GM18867 (cell line): ENCODE measurements at regions not wholly inside any gene's neighbourhood (a gene's known extent, or its start where the extent isn't known, plus 50 kb on each side); places are given as distances from the start of the nearest gene placed in this dataset.
"Not testable (repeated sequence)": the region's sequence is repeated elsewhere in the genome, so short reads cannot be mapped to it uniquely, and the experiment has no call there.

ENCODE experiments used
- ATAC-seq: cut with Tn5 transposase; IDR thresholded peaks from one replicate; pipeline ENCODE4 v1.9.1; 2021; ENCODE audit warnings: mild to moderate bottlenecking, moderate library complexity; ENCODE audit not compliant: unreplicated experiment

GRCh38 chr2:234805836-234806235 is 146.0 kb upstream of the SH3BP4 start:
- no peak for ATAC-seq

GRCh38 chr2:234804704-234805103 is 147.1 kb upstream of the SH3BP4 start:
- no peak for ATAC-seq

DNA sequence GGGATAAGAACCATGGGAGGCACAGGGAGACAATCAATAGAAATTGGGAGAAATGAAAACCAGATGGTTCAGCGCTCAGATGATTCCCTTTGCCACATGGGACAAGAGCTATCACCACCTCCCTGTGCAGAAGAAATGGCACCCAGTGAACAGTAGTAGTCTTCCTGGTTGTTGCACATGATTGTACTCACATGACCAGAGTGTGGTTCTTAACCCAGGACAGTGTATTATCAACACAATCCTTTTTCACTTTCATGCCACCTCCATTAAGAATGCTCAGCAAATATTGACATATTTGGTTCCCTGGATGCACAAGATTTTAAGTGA is 149.0 kb upstream of the SH3BP4 start:
- ATAC-seq, result no peak

GRCh38 chr2:234802071-234802844 is 149.6 kb upstream of the SH3BP4 start:
- no peak for ATAC-seq

DNA sequence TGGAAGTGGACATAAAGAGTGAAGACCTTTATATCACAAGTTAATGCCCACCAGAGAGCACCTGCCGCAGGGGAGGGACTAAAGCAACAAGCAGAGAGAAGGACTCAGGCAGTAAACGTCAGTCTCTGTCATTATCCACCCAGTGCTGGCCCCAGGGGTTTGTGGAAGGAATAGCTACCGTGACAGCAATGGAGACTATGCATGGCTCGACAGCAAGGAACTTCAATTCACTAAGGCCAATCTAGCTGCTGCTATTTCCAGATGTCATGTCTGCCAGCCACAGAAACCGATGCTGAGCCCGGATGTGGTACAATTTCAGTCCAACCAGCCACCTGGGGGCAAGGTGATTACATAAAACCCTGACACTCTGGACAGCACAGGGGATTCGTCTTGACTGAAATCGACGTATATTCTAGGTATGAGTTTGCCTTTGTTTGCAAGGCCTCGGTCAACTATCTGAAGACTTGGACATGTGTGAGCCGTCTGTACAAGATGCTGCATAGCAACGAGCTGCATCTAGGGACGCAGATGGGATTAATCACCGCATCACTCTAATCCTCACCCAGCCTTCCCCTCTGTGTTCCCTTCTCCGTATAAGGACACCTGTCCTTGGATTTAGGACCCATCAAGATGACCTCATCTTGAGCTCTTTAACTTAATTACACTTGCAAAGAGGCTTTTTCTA is 154.1 kb upstream of the SH3BP4 start:
- no peak for ATAC-seq

DNA sequence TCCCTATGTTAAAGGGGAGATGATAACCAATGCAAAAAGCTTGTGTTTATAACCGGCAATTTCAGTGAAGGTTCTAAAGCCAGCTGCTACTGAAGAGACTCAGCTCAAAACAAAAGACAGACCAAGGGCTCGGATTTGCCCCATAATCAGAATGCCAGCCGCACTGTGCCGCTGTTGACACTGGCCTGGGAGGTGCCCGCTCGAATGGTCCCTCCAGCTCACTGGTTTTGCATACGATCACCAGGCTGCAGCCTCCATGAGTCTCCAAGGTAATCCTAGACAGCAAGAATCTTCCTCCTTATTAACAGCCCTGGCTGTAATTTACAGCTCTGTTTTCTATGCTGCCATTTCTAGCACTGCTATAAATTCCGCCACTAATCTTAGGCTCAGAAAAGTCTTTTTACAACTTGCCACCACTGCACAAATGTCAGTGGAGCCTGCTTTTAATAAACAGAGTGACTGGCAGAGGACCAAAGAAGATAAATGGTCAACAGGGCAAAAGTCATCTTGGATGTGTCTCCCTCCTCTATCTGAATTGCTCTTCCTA is 155.7 kb upstream of the SH3BP4 start:
- ATAC-seq, result no peak

DNA sequence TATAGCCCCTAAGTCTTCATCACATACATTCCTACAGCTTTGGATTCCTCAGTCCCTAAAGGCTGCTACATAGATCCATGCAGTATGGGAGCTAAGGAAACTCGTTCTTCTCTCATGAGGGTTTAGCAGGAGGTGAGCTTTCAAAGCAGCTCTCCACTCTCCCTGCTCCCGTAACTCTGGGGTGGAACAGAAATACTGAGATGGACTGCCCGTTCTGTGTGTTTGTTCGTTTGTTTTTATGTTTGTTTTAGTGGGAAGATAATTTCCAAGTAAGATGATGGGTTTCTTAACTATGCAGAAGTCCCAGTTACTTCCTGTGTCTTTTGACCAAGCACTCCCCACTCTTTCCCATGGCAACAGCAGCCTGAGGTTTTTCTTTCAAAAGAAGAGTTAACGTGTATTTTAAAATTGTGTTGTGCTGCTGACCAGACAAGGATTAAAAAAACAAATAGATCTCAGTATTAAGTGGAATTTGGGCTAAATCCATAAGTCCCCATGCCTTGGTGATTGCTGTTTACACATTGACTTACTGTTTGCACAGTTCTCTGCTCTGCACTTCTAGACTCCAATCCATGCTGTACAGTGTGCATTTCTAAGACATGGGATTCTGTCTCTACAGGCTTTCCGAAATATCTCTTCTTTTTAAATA is 156.4 kb upstream of the SH3BP4 start:
- ATAC-seq, result no peak

GRCh38 chr2:234794866-234795265 is 157.0 kb upstream of the SH3BP4 start:
- no peak for ATAC-seq

- ATAC-seq, result no peak
Observed at GRCh38 chr2:234793212-234793785, 158.5 kb upstream of the SH3BP4 start.

- no peak for ATAC-seq
Observed at GRCh38 chr2:234792621-234793022, 159.2 kb upstream of the SH3BP4 start.

DNA sequence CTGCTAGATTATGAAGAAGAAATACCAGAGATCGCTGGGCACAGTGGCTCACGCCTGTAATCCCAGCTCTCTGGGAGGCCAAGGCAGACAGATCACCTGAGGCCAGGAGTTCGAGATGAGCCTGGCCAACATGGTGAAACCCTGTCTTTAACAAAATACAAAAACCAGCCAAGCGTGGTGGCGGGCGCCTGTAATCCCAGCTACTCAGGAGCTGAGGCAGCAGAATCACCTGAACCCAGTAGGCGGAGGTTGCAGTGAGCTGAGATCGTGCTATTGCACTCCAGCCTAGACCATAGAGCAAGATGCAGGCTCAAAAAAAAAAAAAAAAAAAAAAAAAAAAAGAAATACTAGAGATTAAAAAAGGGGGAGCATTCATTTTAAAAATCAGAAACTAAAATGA is 159.7 kb upstream of the SH3BP4 start:
- ATAC-seq, result not testable (repeated sequence)

GRCh38 chr2:234790380-234790779 is 161.4 kb upstream of the SH3BP4 start:
- no peak for ATAC-seq

DNA sequence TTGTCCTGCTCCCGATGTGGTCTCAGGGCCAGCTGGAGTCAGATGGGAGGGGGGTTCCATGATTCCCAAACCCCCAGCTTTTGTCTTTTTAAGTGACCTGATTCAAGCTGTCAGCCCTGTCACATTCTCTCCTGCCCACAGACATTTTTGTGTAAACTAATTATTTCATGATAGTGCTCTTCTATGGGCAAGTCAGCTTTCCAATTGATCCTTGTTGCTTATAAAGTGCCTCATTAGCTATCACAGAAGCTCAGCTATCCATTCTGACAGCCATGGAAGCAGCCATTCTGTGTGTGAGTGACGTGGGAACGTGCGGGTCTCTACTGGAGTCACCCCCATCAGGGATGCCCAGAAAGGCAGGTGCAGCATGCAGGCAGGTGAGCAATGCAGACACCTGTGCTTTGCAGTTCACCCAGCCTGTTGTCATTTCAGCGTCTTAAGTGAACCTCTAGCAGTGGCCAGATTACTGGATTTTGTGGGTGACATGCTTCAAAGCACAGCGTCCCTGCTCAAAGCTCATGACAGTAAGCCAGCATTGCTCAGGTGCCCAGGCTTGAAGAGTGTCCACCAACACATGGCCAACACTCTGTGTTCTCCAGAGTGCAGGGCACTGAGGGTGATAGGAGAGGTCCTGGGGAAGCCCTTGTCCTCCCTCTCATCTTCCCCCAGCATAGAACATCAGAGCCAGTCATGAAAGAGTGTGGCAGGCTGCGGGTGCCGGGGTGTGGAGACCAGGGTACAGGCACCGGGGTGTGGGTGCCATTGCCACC is 162.1 kb upstream of the SH3BP4 start:
- ATAC-seq, result no peak

- no peak for ATAC-seq
Observed at GRCh38 chr2:234788841-234789240, 163.0 kb upstream of the SH3BP4 start.

DNA sequence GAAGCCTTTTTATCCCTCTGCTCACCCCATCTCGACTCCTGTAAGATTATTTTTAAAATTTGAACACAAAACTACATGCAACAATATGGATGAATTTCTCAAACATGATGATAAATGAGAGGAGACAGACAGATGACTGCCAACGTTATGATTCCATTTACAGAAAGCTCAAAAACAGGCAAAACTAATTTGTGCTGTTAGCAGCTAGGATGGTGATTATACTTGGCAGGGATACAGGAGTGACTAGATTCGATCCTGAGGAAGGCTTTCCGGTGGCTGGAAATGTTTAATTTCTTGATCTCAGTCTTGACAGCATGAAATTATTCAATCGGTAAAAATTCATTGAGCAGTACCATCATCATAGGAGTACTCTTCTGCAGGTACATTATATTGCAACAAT is 163.4 kb upstream of the SH3BP4 start:
- no peak for ATAC-seq

- ATAC-seq, result no peak
Observed at GRCh38 chr2:234787114-234787513, 164.7 kb upstream of the SH3BP4 start.

DNA sequence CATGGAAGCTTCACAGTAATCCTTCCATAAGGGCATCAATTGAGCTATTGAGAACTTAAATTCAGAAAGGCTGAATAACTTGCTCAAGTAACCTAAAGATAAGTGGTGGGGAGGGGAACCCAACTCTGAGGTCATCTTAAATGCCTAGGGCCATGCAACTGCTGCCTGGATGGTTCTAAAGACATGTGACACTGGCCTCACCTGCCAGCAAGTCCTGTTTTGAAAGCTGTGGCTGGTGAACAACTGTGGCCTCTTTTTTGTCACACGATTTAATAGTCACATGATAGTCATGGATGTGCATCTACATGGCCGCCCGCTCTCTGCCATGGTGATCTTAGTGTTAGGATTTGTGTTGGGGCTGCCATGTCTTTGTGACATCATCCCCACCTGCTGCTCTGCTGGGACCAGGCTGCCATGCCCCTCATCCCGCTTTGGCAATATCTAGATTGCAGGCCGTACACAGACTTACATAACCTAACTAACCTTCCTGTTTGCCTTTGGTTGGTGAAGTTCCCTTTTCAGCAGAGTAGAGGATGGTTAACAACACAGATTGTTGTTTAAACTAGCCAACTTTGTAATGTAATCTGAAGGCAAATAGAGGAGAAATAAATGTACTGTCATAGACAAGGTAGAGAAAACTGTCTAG is 177.9 kb upstream of the SH3BP4 start:
- ATAC-seq, result no peak

- no peak for ATAC-seq
Observed at GRCh38 chr2:234773129-234773528, 178.7 kb upstream of the SH3BP4 start.

DNA sequence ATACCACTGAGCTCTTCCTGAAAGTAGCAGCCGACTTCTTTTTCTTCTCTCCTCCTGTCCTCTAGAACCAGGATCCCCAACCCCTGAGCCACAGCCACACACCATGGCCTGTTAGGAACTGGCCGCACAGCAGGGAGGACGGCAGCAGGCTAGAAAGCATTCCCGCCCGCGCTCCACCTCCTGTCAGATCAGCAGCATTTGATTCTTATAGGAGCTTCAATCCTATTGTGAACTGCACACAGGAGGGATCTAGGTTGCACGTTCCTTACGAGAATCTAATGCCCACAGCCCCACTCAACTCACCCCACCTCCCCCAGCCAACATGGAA is 179.1 kb upstream of the SH3BP4 start:
- no peak for ATAC-seq

- no peak for ATAC-seq
Observed at GRCh38 chr2:234771980-234772732, 179.7 kb upstream of the SH3BP4 start.
